ENCODE measurements at regions not wholly inside any gene's neighbourhood (a gene's known extent, or its start where the extent isn't known, plus 50 kb on each side); places are given as distances from the start of the nearest gene placed in this dataset.

- Histone ChIP-seq H3K27ac (no peak overlapping the region), H3K4me3 (no peak overlapping the region), H3K36me3 (ENCODE audit: insufficient read depth, low read length) (no peaks in the 10 kb centered on the region), H3K9ac (ENCODE audit: insufficient read length) (no peak overlapping the region), H3K9me3 (ENCODE audit: low read depth, low read length) (no peaks in the 10 kb centered on the region)
- no peak for TF ChIP-seq EZH2 (IDR thresholded peaks at IDR 0.05)
- TF ChIP-seq POLR2AphosphoS5 (IDR thresholded peaks at IDR 0.05; ENCODE audit: borderline replicate concordance, low read depth, low read length) = no peak
- TF ChIP-seq FOXP2 (optimal IDR thresholded peaks at IDR 0.05; ENCODE audit: control extremely low read depth, extremely low read length, insufficient read depth) = no peak
- no peak for DNase-seq (ENCODE audit: low read depth, low spot score)
These were observed 174.2 kb upstream of the NFIA start for GRCh38 chr1:60908159-60908558.

- H3K4me3 ChIP-seq = no peak overlapping the region
- H3K9ac ChIP-seq (ENCODE audit: insufficient read length) = no peak overlapping the region
- no peaks in the 10 kb centered on the region for H3K36me3 ChIP-seq (ENCODE audit: insufficient read depth, low read length)
- no peak overlapping the region for H3K27ac ChIP-seq
- no peaks in the 10 kb centered on the region for H3K9me3 ChIP-seq (ENCODE audit: low read depth, low read length)
- no peak for DNase-seq (ENCODE audit: low read depth, low spot score)
- TF ChIP-seq FOXP2 (optimal IDR thresholded peaks at IDR 0.05; ENCODE audit: control extremely low read depth, extremely low read length, insufficient read depth) = no peak
- no peak for TF ChIP-seq EZH2 (IDR thresholded peaks at IDR 0.05)
- no peak for TF ChIP-seq POLR2AphosphoS5 (IDR thresholded peaks at IDR 0.05; ENCODE audit: borderline replicate concordance, low read depth, low read length)
These were observed 175.8 kb upstream of the NFIA start for GRCh38 chr1:60906526-60906925.

- no peak for TF ChIP-seq EZH2 (IDR thresholded peaks at IDR 0.05)
- TF ChIP-seq POLR2AphosphoS5 (IDR thresholded peaks at IDR 0.05; ENCODE audit: borderline replicate concordance, low read depth, low read length) = no peak
- no peak for TF ChIP-seq FOXP2 (optimal IDR thresholded peaks at IDR 0.05; ENCODE audit: control extremely low read depth, extremely low read length, insufficient read depth)
- H3K4me3 ChIP-seq = no peak overlapping the region
- no peaks in the 10 kb centered on the region for H3K36me3 ChIP-seq (ENCODE audit: insufficient read depth, low read length)
- no peaks in the 10 kb centered on the region for H3K9me3 ChIP-seq (ENCODE audit: low read depth, low read length)
- no peak for DNase-seq (ENCODE audit: low read depth, low spot score)
- H3K9ac ChIP-seq (ENCODE audit: insufficient read length) = no peak overlapping the region
- no peak overlapping the region for H3K27ac ChIP-seq
These were observed 176.3 kb upstream of the NFIA start for GRCh38 chr1:60906039-60906438.

GRCh38 chr1:60904099-60904851, 178.1 kb upstream of the NFIA start:
- Histone ChIP-seq H3K9ac (ENCODE audit: insufficient read length) (no peak overlapping the region), H3K36me3 (ENCODE audit: insufficient read depth, low read length) (no peaks in the 10 kb centered on the region), H3K9me3 (ENCODE audit: low read depth, low read length) (no peaks in the 10 kb centered on the region), H3K27ac (no peak overlapping the region), H3K4me3 (0 out of 2 replicates have a peak overlapping the region, but pooled peaks have one; percentile 17)
- TF ChIP-seq POLR2AphosphoS5 (IDR thresholded peaks at IDR 0.05; ENCODE audit: borderline replicate concordance, low read depth, low read length) (no peak), FOXP2 (optimal IDR thresholded peaks at IDR 0.05; ENCODE audit: control extremely low read depth, extremely low read length, insufficient read depth) (no peak), EZH2 (IDR thresholded peaks at IDR 0.05) (no peak)
- DNase-seq (ENCODE audit: low read depth, low spot score) = peak; percentile 40

- Histone ChIP-seq H3K9me3 (ENCODE audit: low read depth, low read length) (no peaks in the 10 kb centered on the region), H3K27ac (no peak overlapping the region), H3K9ac (ENCODE audit: insufficient read length) (no peak overlapping the region), H3K4me3 (no peak overlapping the region), H3K36me3 (ENCODE audit: insufficient read depth, low read length) (no peaks in the 10 kb centered on the region)
- DNase-seq (ENCODE audit: low read depth, low spot score) = no peak
- TF ChIP-seq FOXP2 (optimal IDR thresholded peaks at IDR 0.05; ENCODE audit: control extremely low read depth, extremely low read length, insufficient read depth) (no peak), EZH2 (IDR thresholded peaks at IDR 0.05) (no peak), POLR2AphosphoS5 (IDR thresholded peaks at IDR 0.05; ENCODE audit: borderline replicate concordance, low read depth, low read length) (no peak)
These were observed 178.8 kb upstream of the NFIA start for GRCh38 chr1:60903591-60903990.

GRCh38 chr1:60899464-60899863, 182.9 kb upstream of the NFIA start:
- Histone ChIP-seq H3K4me3 (no peak overlapping the region), H3K9ac (ENCODE audit: insufficient read length) (no peak overlapping the region), H3K9me3 (ENCODE audit: low read depth, low read length) (no peaks in the 10 kb centered on the region), H3K27ac (no peak overlapping the region), H3K36me3 (ENCODE audit: insufficient read depth, low read length) (no peaks in the 10 kb centered on the region)
- TF ChIP-seq EZH2 (IDR thresholded peaks at IDR 0.05) (no peak), POLR2AphosphoS5 (IDR thresholded peaks at IDR 0.05; ENCODE audit: borderline replicate concordance, low read depth, low read length) (no peak), FOXP2 (optimal IDR thresholded peaks at IDR 0.05; ENCODE audit: control extremely low read depth, extremely low read length, insufficient read depth) (no peak)
- DNase-seq (ENCODE audit: low read depth, low spot score) = no peak

GRCh38 chr1:60898987-60899386, 183.4 kb upstream of the NFIA start:
- Histone ChIP-seq H3K9me3 (ENCODE audit: low read depth, low read length) (no peaks in the 10 kb centered on the region), H3K36me3 (ENCODE audit: insufficient read depth, low read length) (no peaks in the 10 kb centered on the region), H3K27ac (no peak overlapping the region), H3K9ac (ENCODE audit: insufficient read length) (no peak overlapping the region), H3K4me3 (no peak overlapping the region)
- TF ChIP-seq POLR2AphosphoS5 (IDR thresholded peaks at IDR 0.05; ENCODE audit: borderline replicate concordance, low read depth, low read length) (no peak), EZH2 (IDR thresholded peaks at IDR 0.05) (no peak), FOXP2 (optimal IDR thresholded peaks at IDR 0.05; ENCODE audit: control extremely low read depth, extremely low read length, insufficient read depth) (no peak)
- no peak for DNase-seq (ENCODE audit: low read depth, low spot score)

GRCh38 chr1:60898413-60898812, 183.9 kb upstream of the NFIA start:
- Histone ChIP-seq H3K27ac (no peak overlapping the region), H3K9ac (ENCODE audit: insufficient read length) (no peak overlapping the region), H3K36me3 (ENCODE audit: insufficient read depth, low read length) (no peaks in the 10 kb centered on the region), H3K4me3 (no peak overlapping the region), H3K9me3 (ENCODE audit: low read depth, low read length) (no peaks in the 10 kb centered on the region)
- no peak for TF ChIP-seq FOXP2 (optimal IDR thresholded peaks at IDR 0.05; ENCODE audit: control extremely low read depth, extremely low read length, insufficient read depth)
- TF ChIP-seq EZH2 (IDR thresholded peaks at IDR 0.05) = no peak
- TF ChIP-seq POLR2AphosphoS5 (IDR thresholded peaks at IDR 0.05; ENCODE audit: borderline replicate concordance, low read depth, low read length) = no peak
- no peak for DNase-seq (ENCODE audit: low read depth, low spot score)

Measured in SK-N-MC (cell line).